Naive thymus-derived CD8-positive, alpha-beta T cell (primary cell): ENCODE measurements at regions not wholly inside any gene's neighbourhood (a gene's known extent, or its start where the extent isn't known, plus 50 kb on each side); places are given as distances from the start of the nearest gene placed in this dataset.
"Not testable (repeated sequence)": the region's sequence is repeated elsewhere in the genome, so short reads cannot be mapped to it uniquely, and the experiment has no call there.

ENCODE experiments used
- ATAC-seq, 2 donors: fragments of 150-1000 bp; cut with Tn5 transposase in 1 of 2; sonication (Bioruptor Pico), chemical (Tn5 transposase) in 1 of 2; 1 replicate in 1 of 2; 2 replicates in 1 of 2; pipeline ENCODE4 v1.10.0; 2021; ENCODE audit warnings: mild to moderate bottlenecking in 2 of 2, moderate library complexity in 2 of 2
- POLR2A ChIA-PET: fragments of 350-600 bp; sonication (Branson Sonifier 250); formaldehyde crosslinking; loops from one replicate; lab custom pipeline; 2021; ENCODE audit warnings: antibody characterized with exemption; lab: Charles Lee
- DNase-seq, 10 donors: peaks; one replicate each; pipeline versions ENCODE4 v3.0.0 to v3.0.0-alpha.2; 2020 to 2022
- H3K27ac Mint-ChIP-seq, 10 donors: one replicate each; pipeline ENCODE4 v1.8.0; 2020 to 2022; ENCODE audit warnings: mild to moderate bottlenecking in 10 of 10, mixed read lengths in 10 of 10, moderate library complexity in 4 of 10, inconsistent platforms in 1 of 10
- H3K27me3 Mint-ChIP-seq, 5 donors: one replicate each; pipeline ENCODE4 v1.8.0; 2021 to 2022; ENCODE audit warnings: mixed read lengths in 5 of 5
- H3K36me3 Mint-ChIP-seq, 3 donors: one replicate each; pipeline ENCODE4 v1.8.0; 2020 to 2022; ENCODE audit warnings: mixed read lengths in 3 of 3, mild to moderate bottlenecking in 2 of 3, inconsistent platforms in 1 of 3
- H3K4me1 Mint-ChIP-seq, 4 donors: one replicate each; pipeline ENCODE4 v1.8.0; 2021 to 2022; ENCODE audit warnings: mixed read lengths in 4 of 4
- H3K4me3 Mint-ChIP-seq, 10 donors: one replicate each; pipeline ENCODE4 v1.8.0; 2020 to 2022; ENCODE audit warnings: mild to moderate bottlenecking in 10 of 10, mixed read lengths in 10 of 10, moderate library complexity in 6 of 10, inconsistent platforms in 1 of 10
- H3K9me3 Mint-ChIP-seq, 9 donors: one replicate each; pipeline ENCODE4 v1.8.0; 2020 to 2022; ENCODE audit warnings: mixed read lengths in 9 of 9, mild to moderate bottlenecking in 3 of 9, inconsistent platforms in 1 of 9, moderate library complexity in 1 of 9

DNA sequence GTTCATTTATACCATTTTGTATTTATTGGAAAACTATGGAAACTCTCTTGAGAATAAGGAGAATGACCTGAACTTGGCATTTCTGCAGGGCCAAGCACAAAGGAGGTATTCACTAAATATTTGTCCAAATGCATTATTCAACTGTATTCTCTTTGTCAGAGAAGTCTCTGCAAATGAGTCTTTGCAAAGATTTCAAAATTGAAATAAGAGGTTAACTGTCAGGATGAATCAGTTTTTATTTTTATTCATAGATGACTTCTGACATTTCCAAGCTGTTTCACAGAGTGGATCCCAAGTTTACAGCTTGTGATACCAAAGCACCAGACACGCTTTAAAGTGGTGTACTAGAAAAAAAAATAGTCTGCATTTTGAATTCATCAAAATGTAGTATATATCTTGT, 131.6 kb downstream of the UTRN start:
- Mint-ChIP-seq H3K9me3 (no peaks in the 10 kb centered on the region), H3K27ac (peak overlapping the region in 5 of 10 donors; percentile 33 to 62 (median 41))

DNA sequence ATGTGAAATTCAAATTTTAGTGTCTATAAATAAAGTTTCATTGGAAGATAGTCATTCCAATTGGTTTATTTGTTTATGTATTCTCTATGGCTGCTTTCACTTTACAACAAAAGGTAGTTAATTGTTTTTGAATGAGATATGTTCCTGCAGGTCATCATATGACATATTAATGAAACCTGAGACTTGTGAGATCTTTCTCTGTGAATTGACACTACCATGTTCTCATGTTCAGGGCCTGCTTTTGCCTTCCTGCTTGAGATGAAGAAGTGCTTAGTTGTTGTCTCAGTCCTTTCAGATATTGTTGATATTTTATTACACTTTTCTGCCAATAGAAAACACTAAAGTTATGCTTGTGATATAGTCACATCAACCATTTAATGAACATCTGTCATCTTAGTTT, 132.5 kb downstream of the UTRN start:
- Mint-ChIP-seq H3K27ac (peak overlapping the region in 4 of 10 donors; percentile 29 to 76 (median 36)), H3K36me3 (peaks cover 0 to 16% (median 3%) of the 10 kb centered on the region in 3 donors), H3K4me1 (peaks cover 23 to 65% (median 56%) of the 10 kb centered on the region in 4 donors), H3K4me3 (peak overlapping the region in 1 of 10 donors; percentile 1), H3K27me3 (no peaks in the 10 kb centered on the region), H3K9me3 (no peaks in the 10 kb centered on the region)
- ATAC-seq (no peak), DNase-seq (no peak)
- POLR2A ChIA-PET: no interaction called here

More for the DNA sequence above, 131.6 kb downstream of the UTRN start:
- Mint-ChIP-seq H3K4me3 (no peak overlapping the region), H3K36me3 (peaks cover 0 to 10% (median under 1%) of the 10 kb centered on the region in 3 donors), H3K4me1 (peaks cover 22 to 72% (median 61%) of the 10 kb centered on the region in 4 donors), H3K27me3 (no peaks in the 10 kb centered on the region)
- ATAC-seq: no peak
- DNase-seq: no peak
- POLR2A ChIA-PET: no interaction called here

DNA sequence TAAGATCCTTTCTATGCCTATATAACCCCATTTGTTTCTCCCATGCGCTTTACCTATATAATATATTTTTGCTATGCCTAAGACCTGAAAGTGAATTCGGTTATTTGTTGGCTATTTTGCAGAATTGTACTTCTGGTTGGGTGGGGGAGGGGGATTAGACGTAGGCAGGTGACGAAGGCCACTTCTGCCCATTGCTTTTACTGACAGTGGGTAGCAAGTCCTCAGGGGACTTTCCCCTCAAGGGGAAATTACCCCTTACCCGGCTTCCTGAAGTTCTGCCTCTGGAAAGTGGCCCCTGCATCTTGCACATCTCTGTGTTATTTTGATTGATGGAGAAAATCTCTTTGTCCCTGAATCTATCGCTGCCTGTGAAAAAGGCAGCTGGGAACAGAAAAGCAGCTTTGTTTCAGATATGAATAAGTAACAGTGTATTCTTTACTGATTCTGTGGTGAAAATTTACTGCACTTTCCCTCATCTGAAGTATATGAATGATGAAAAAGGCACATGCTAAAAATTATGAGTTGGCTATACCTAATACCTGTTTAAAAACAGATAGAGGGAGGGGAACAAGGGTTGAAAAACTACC, 133.9 kb downstream of the UTRN start:
- ATAC-seq (no peak), DNase-seq (no peak)
- no peak overlapping the region for H3K4me3 Mint-ChIP-seq
- no peaks in the 10 kb centered on the region for H3K27me3 Mint-ChIP-seq
- H3K9me3 Mint-ChIP-seq: no peaks in the 10 kb centered on the region
- H3K4me1 Mint-ChIP-seq: peaks cover 19 to 56% (median 48%) of the 10 kb centered on the region in 4 donors
- H3K36me3 Mint-ChIP-seq: peaks cover 0 to 30% (median 11%) of the 10 kb centered on the region in 3 donors
- H3K27ac Mint-ChIP-seq: peak overlapping the region in 2 of 10 donors; percentile 44 to 46
- POLR2A ChIA-PET: interaction anchor here (0.6 kb wide), 1 partner anchor 10 kb away, joined by 3 read pairs; no protein-coding TSS in a partner anchor

DNA sequence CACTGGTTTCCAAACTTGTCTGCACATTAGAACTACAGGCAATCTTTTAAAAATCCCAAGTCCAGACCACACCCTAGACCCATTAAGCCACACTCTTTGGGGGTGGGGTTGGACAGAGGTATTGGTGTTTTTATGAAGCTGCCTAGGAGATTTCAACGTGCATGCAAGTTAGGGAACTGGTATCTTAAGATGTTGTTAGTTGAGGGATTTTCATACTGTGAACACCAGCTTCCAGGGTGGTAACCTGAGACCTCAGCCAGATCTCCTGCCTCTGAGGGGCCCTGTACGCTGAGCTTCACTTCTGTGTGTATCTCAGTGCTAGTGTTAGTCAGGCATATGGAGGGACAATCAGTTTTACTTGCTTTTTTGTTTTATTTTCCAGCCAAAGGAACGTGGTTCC, 138.0 kb downstream of the UTRN start:
- peaks cover 9 to 27% (median 25%) of the 10 kb centered on the region in 4 donors for H3K4me1 Mint-ChIP-seq
- POLR2A ChIA-PET: no interaction called here
- no peaks in the 10 kb centered on the region for H3K9me3 Mint-ChIP-seq
- no peak for ATAC-seq
- H3K36me3 Mint-ChIP-seq: peaks cover 0 to 62% (median 30%) of the 10 kb centered on the region in 3 donors
- no peak overlapping the region for H3K4me3 Mint-ChIP-seq
- no peak for DNase-seq
- peak overlapping the region in 3 of 10 donors; percentile 0 to 7 (median 7) for H3K27ac Mint-ChIP-seq
- H3K27me3 Mint-ChIP-seq: no peaks in the 10 kb centered on the region

DNA sequence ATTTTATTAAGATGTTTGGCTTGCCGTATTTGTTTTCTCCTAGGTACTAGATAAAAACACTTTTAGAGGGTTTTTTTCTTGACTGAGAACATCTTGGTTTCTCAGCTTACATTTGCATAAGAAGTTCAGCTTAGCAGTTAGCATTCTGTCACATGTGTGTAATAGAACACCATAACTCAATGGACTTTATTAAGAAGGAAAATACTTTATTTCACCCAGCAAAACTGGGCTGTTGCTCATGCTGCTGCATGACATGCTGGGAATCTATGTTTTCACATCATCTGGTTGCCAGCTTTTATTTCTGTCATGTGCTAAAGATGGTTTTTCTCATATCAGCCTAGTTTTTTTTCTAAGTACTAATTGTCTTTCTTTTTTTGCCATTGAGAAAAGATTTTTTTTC, 144.6 kb downstream of the UTRN start:
- POLR2A ChIA-PET: no interaction called here
- Mint-ChIP-seq H3K36me3 (peaks cover 6 to 83% (median 37%) of the 10 kb centered on the region in 3 donors), H3K4me3 (no peak overlapping the region), H3K27me3 (no peaks in the 10 kb centered on the region), H3K9me3 (no peaks in the 10 kb centered on the region), H3K27ac (peak overlapping the region in 1 of 10 donors; percentile 14), H3K4me1 (peaks cover 3 to 12% (median 9%) of the 10 kb centered on the region in 4 donors)
- ATAC-seq (no peak), DNase-seq (no peak)

DNA sequence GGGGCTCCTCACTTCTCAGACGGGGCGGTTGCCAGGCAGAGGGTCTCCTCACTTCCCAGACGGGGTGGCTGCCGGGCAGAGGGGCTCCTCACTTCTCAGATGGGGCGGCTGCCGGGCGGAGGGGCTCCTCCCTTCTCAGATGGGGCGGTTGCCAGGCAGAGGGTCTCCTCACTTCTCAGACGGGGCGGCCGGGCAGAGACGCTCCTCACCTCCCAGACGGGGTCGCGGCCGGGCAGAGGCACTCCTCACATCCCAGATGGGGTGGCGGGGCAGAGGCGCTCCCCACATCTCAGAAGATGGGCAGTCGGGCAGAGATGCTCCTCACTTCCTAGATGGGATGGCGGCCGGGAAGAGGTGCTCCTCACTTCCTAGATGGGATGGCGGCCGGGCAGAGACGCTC, 148.3 kb downstream of the UTRN start:
- H3K36me3 Mint-ChIP-seq: peaks cover 12 to 82% (median 46%) of the 10 kb centered on the region in 3 donors
- ATAC-seq, H3K4me3 Mint-ChIP-seq, H3K4me1 Mint-ChIP-seq, H3K27me3 Mint-ChIP-seq, DNase-seq, H3K9me3 Mint-ChIP-seq, POLR2A ChIA-PET: not testable (repeated sequence)
- peak overlapping the region in 1 of 10 donors; percentile 70 for H3K27ac Mint-ChIP-seq

DNA sequence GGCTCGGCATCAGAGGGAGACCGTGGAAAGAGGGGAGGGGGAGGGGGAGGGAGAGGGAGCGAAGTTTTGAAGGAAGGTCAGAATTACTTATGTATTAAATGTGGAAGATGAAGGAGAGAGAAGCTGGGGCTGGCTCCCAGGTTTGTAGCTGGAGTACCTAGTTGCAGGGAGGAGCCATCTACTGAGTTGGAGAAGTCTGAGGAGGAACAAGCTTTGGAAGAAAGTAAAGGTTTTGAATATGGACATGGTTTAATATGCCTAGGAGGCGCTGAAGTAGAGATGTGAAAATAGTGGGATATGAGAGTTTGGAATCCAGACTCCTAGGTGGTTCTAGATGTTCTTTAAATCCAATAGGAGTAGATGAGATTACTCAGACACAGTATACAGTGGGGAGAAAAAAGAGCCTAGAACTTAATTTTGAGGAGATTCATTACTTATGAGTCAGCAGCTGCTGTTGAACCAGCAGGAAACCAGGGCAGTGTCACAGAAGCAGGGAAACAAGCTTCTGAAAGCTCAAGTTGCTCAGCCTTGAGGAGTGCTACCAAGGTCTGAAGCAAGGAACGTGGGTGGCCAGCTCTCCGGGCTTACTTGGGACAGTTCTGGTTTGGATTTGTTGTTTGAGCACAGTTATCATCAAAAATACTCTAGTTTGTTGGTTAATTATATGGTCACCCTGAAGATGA, 149.3 kb downstream of the UTRN start:
- peaks cover 0 to 9% (median 5%) of the 10 kb centered on the region in 4 donors for H3K4me1 Mint-ChIP-seq
- POLR2A ChIA-PET: no interaction called here
- H3K9me3 Mint-ChIP-seq: no peaks in the 10 kb centered on the region
- no peak for DNase-seq
- no peaks in the 10 kb centered on the region for H3K27me3 Mint-ChIP-seq
- ATAC-seq: no peak
- no peak overlapping the region for H3K4me3 Mint-ChIP-seq
- peaks cover 19 to 84% (median 50%) of the 10 kb centered on the region in 3 donors for H3K36me3 Mint-ChIP-seq
- peak overlapping the region in 6 of 10 donors; percentile 46 to 86 (median 64) for H3K27ac Mint-ChIP-seq

DNA sequence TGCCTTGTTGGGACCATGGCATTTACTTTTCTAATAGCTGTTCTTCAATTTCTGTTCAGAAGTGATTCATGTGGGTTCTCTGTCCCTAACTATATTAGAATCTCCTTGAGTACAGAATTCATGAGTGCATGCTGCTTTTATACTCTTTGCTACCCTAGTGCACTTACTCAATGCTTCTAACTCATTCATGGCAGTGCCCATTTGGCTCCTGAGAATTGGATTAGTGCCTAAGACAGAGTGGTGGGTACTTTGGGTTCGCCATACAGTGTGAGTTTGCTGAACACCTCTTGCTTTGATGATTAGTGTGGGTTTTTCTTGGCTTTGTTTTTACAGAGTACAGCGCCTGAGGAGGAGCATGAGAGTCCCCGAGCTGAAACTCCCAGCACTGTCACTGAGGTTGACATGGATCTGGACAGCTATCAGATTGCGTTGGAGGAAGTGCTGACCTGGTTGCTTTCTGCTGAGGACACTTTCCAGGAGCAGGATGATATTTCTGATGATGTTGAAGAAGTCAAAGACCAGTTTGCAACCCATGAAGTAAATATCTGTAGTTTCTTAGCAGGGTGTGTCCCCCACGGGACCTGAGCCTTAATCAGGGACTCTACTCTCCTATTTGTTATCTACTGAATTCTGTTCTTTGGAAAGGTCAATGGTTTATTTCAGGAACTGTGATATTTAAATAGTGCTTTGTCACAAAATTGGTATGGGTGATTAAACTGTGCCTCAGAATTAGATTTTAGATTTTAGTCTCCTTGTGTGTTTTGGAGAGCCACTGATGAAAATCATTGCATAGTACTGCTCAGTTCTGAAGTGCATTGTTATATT, 150.7 kb downstream of the UTRN start:
- Mint-ChIP-seq H3K36me3 (peaks cover 32 to 84% (median 57%) of the 10 kb centered on the region in 3 donors), H3K4me3 (no peak overlapping the region), H3K9me3 (peaks cover 0 to 7% (median 4%) of the 10 kb centered on the region in 9 donors), H3K4me1 (peaks cover 0 to 9% (median 5%) of the 10 kb centered on the region in 4 donors), H3K27me3 (no peaks in the 10 kb centered on the region), H3K27ac (peak overlapping the region in 3 of 10 donors; percentile 11 to 71 (median 17))
- POLR2A ChIA-PET: no interaction called here
- ATAC-seq (no peak), DNase-seq (no peak)

DNA sequence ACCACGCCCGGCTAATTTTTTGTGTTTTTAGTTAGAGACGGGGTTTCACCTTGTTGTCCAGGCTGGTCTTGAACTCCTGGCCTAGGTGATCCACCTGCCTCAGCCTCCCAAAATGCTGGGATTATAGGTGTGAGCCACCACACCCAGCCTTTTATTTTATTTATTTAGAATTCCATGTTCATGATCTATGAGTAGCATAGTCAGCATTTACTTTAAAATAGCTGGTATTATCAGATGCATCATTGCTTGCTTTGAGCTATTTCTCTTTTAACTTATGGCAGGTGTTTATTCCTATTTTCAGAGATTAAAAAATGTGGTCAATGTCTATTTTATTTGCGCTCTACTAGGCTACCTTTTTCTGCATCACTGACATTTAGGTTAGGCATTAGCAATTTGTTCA, 152.0 kb downstream of the UTRN start:
- POLR2A ChIA-PET: no interaction called here
- H3K4me1 Mint-ChIP-seq: peaks cover 0 to 9% (median 4%) of the 10 kb centered on the region in 4 donors
- DNase-seq (no peak), ATAC-seq (no peak)
- H3K36me3 Mint-ChIP-seq: peaks cover 40 to 86% (median 61%) of the 10 kb centered on the region in 3 donors
- H3K27me3 Mint-ChIP-seq: no peaks in the 10 kb centered on the region
- peaks cover 0 to 16% (median 8%) of the 10 kb centered on the region in 9 donors for H3K9me3 Mint-ChIP-seq
- peak overlapping the region in 1 of 10 donors; percentile 61 for H3K27ac Mint-ChIP-seq
- no peak overlapping the region for H3K4me3 Mint-ChIP-seq

DNA sequence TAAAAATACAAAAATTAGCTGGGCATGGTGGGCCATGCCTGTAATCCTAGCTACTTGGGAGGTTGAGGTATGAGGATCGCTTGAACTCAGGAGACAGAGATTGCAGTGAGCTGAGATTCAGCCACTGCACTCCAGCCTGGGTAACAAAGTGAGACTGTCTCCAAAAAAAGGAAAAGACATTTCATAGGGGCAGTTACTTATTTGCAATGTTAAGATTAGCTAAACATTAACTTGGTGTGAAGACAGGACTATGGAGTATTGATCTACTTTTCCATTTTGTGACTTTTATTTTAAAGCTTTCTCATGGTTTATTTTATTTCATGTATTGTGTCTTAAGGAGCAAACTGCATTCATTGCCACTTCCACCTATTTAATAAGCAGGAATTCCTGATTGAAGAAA, 153.0 kb downstream of the UTRN start:
- peaks cover 0 to 18% (median 8%) of the 10 kb centered on the region in 9 donors for H3K9me3 Mint-ChIP-seq
- H3K4me3 Mint-ChIP-seq: no peak overlapping the region
- ATAC-seq (no peak), DNase-seq (no peak)
- H3K4me1 Mint-ChIP-seq: peaks cover 0 to 7% (median 3%) of the 10 kb centered on the region in 4 donors
- POLR2A ChIA-PET: no interaction called here
- peaks cover 40 to 89% (median 62%) of the 10 kb centered on the region in 3 donors for H3K36me3 Mint-ChIP-seq
- H3K27me3 Mint-ChIP-seq: no peaks in the 10 kb centered on the region
- H3K27ac Mint-ChIP-seq: no peak overlapping the region

DNA sequence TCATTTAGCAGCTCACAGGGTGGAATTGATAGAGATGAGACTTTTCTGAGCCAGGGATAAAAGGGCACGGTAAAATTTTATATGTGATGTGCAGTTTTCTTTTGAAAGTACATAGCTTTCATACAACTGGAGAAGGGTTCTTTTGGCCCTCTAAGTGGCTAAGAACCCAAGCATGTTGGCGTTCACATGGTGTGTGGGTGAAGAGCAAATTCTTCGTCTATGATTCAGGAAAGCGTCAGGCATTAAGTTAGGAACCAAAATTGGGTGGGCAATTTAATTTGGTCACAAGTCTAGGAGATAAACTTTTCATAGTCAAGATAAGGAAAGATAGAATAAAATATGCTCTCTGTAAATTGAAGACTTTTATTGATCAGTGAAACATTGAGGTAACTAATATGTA, 153.9 kb downstream of the UTRN start:
- Mint-ChIP-seq H3K4me1 (peaks cover 0 to 7% (median 3%) of the 10 kb centered on the region in 4 donors), H3K4me3 (no peak overlapping the region), H3K9me3 (peaks cover 0 to 18% (median 8%) of the 10 kb centered on the region in 9 donors), H3K36me3 (peaks cover 40 to 86% (median 62%) of the 10 kb centered on the region in 3 donors), H3K27ac (no peak overlapping the region), H3K27me3 (no peaks in the 10 kb centered on the region)
- DNase-seq: no peak
- ATAC-seq: no peak
- POLR2A ChIA-PET: no interaction called here

DNA sequence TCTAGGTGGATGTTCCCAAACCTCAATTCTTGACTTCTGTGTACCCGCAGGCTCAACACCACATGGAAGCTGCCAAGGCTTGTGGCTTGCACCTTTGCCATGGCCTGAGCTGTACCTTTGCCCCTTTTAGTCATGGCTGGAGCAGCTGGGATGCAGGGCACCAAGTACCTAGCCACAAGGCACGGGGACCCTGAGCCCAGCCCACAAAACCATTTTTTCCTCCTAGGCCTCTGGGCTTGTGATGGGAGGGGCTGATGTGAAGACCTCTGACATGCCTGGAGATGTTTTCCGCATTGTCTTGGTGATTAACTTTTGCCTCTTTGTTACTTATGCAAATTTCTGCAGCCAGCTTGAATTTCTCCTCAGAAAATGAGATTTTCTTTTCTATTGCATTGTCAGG, 156.7 kb downstream of the UTRN start:
- H3K36me3 Mint-ChIP-seq: peaks cover 40 to 82% (median 54%) of the 10 kb centered on the region in 3 donors
- H3K4me3 Mint-ChIP-seq, POLR2A ChIA-PET, ATAC-seq, H3K27me3 Mint-ChIP-seq, H3K4me1 Mint-ChIP-seq, DNase-seq: not testable (repeated sequence)
- peaks cover 0 to 18% (median 8%) of the 10 kb centered on the region in 9 donors for H3K9me3 Mint-ChIP-seq
- H3K27ac Mint-ChIP-seq: peak overlapping the region in 1 of 10 donors; percentile 52
